Sciatic nerve (tissue), 2 donors: ENCODE measurements at regions not wholly inside any gene's neighbourhood (a gene's known extent, or its start where the extent isn't known, plus 50 kb on each side); places are given as distances from the start of the nearest gene placed in this dataset.
"Not testable (repeated sequence)": the region's sequence is repeated elsewhere in the genome, so short reads cannot be mapped to it uniquely, and the experiment has no call there.

Source experiments
- ATAC-seq: fragments of 200-7000 bp; cut with Tn5 transposase; one replicate; pipeline ENCODE4 v1.9.1; 2020; ENCODE audit warnings: mild to moderate bottlenecking, moderate library complexity
- DNase-seq: peaks from one replicate; pipeline ENCODE4 v3.0.0-alpha.2; 2020; ENCODE audit warnings: low spot score
- intact Hi-C: fragments of 100-400 bp; cut with DNase I; formaldehyde crosslinking; loops from one replicate; pipeline ENCODE4 v1.14.2; 2022
- donor health status: DM: no; HTN: no; CAD: no.
- donor health status: DM: no; HTN: no; CAD: no.

GRCh38 chr10:90286941-90287340 lies 570.9 kb downstream of the HTR7 start:
- ATAC-seq (no peak), DNase-seq (no peak)
- intact Hi-C loops, result no loop called here

- intact Hi-C loops, result no loop called here
- DNase-seq (no peak), ATAC-seq (peak; percentile 66)
Measured at GRCh38 chr10:90288391-90288933, 569.4 kb downstream of the HTR7 start.

DNA sequence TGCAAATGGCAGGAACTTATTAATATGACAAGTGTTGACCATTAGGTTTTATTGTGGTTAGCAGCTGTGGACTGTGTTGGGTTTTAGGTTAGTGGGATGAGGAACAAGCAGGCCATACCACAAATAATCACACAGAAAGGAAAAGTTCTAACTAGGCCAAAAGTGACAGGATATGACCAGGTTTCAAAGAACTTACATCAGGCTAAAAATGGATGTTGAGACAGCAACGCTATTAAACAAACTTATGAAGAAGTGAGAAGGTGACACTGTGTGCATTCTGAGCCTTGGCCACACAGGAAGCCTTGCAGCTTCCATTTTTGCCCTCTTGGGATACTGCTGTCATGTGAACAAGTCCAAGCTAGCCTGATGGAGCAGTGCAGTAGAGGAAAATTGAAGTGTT lies 568.8 kb downstream of the HTR7 start:
- ATAC-seq (peak; percentile 28), DNase-seq (no peak)
- intact Hi-C loops, result no loop called here

DNA sequence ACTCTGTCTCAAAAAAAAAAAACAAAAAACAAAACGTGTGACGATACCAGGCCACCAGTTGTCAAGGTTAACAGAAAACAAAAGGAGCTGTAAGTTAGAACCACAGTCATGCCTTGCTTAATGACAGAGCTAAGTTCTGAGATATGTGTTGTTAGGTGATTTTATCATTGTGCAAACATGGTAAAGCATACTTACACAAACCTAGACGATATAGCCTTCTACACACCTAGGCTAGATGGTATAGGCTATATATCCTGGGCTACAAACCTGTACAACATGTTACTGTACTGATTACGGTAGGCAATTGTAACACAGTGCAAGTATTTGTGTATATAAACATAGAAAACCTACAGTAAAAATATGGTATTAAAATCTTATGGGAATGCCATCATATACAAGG lies 564.2 kb downstream of the HTR7 start:
- intact Hi-C loops, result no loop called here
- ATAC-seq (no peak), DNase-seq (no peak)

DNA sequence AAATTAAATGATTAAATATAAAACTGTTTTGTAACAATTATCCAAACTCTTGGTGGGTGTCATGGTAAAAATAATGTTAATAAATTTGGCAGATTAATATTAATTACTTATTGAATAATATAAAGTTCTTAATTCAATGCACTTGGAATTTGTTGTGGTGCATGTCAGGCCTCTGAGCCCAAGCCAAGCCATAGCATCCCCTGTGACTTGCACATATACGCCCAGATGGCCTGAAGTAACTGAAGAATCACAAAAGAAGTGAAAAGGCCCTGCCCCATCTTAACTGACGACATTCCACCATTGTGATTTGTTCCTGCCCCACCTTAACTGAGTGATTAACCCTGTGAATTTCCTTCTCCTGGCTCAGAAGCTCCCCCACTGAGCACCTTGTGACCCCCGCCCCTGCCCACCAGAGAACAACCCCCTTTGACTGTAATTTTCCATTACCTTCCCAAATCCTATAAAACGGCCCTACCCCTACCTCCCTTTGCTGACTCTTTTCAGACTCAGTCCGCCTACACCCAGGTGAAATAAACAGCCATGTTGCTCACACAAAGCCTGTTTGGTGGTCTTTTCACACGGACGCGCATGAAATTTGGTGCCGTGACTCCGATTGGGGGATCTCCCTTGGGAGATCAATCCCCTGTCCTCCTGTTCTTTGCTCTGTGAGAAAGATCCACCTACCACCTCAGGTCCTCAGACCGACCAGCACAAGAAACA lies 562.9 kb downstream of the HTR7 start:
- intact Hi-C loops, ATAC-seq, DNase-seq: not testable (repeated sequence)

GRCh38 chr10:90302031-90302430 lies 555.8 kb downstream of the HTR7 start:
- intact Hi-C loops, DNase-seq, ATAC-seq: not testable (repeated sequence)

DNA sequence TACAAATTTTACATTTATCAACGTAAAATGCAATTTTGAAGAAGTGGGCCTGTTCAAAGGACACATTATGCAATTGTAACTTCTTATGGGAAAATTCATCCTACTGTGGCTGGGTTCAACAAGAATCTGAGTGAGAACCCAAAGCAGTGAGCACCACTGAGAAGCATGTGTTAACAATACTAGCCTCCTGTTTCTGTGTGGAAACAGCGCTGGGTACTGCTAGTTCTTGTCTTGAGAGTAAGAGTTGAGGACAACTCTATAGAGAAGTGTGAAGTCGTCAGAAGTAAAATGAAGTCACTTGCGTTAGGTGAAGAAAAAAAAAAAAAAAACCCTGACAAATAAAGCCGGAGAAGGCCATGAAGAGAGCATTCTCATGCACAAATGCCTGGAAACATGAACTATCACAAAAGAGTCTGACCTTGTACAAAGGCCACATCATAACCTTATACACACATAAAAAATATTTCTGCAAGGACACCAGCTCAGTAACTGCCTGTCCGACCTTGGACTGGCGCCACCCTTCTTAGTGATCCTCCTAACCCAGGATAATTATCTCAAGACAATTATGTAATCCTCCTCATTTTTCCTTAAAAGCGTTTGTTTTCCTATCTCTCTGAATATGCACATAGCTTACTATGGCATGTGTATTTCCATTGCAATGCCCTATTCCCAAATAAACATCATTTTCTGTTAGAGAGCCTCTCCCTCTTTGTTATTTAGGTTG lies 554.9 kb downstream of the HTR7 start:
- DNase-seq, result no peak
- ATAC-seq, result no peak
- intact Hi-C loops, result no loop called here

GRCh38 chr10:90304533-90304932 lies 553.3 kb downstream of the HTR7 start:
- no peak for DNase-seq
- ATAC-seq, result no peak
- intact Hi-C loops, result no loop called here

- DNase-seq (no peak), ATAC-seq (no peak)
- intact Hi-C loops, result no loop called here
Measured at GRCh38 chr10:90306187-90306586, 551.7 kb downstream of the HTR7 start.

DNA sequence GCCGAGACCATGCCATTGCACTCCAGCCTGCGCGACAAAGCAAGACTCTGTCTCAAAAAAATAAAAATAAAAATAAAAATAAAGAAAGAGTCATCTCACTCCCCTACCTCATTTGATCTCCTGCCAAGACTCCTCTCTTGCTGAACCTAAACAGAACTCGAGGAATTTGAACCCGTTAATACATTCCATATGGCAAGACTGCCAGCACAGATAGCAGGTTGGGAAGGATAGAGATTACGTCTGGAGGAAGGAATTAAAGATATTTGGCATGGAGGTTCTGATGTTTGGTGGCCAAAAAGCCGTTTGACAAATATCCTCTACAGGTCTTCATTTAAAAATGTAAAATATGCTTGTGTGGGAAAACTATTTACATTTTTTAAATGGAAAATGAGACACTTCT lies 549.6 kb downstream of the HTR7 start:
- ATAC-seq (no peak), DNase-seq (no peak)
- intact Hi-C loops, result no loop called here

DNA sequence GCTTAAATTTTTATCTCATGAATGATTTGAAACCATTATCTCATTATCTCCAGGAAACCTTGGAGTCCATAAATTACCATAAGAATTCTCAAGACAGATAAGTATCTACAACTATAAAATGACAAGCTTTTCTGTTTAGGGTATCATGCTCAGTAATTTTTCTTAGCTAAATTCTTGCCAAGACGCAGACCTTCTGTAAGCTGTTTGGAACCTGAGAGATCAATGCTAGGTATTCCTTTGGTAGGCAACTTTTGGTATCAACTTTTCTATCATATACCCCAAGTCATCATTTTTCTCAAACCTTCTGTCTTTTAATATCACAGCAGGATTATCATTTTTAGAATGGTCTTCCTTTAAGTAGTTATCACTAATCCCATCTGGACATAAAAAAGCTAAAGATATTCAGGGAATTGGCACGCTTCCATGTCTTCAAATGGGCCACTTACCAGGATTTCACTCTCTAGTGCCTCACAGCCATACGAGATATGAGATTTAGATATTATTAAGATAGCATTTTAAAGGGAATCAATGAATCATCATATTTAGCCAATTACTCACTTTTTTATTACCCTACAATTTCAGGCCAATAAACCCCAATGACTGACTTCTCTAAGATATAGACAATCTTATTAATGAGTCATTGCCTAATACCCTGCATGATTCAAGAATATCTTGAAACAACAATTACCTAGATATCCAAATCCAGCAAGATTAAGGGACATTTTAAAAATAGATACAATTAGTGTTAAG lies 544.1 kb downstream of the HTR7 start:
- DNase-seq (no peak), ATAC-seq (no peak)
- intact Hi-C loops, result no loop called here

- no peak for ATAC-seq
- intact Hi-C loops, result no loop called here
- no peak for DNase-seq
Measured at GRCh38 chr10:90314718-90315117, 543.1 kb downstream of the HTR7 start.

GRCh38 chr10:90317172-90317571 lies 540.7 kb downstream of the HTR7 start:
- intact Hi-C loops, result no loop called here
- ATAC-seq, result no peak
- no peak for DNase-seq

- DNase-seq, result no peak
- no peak for ATAC-seq
- intact Hi-C loops, result no loop called here
Measured at GRCh38 chr10:90318659-90319058, 539.2 kb downstream of the HTR7 start.

DNA sequence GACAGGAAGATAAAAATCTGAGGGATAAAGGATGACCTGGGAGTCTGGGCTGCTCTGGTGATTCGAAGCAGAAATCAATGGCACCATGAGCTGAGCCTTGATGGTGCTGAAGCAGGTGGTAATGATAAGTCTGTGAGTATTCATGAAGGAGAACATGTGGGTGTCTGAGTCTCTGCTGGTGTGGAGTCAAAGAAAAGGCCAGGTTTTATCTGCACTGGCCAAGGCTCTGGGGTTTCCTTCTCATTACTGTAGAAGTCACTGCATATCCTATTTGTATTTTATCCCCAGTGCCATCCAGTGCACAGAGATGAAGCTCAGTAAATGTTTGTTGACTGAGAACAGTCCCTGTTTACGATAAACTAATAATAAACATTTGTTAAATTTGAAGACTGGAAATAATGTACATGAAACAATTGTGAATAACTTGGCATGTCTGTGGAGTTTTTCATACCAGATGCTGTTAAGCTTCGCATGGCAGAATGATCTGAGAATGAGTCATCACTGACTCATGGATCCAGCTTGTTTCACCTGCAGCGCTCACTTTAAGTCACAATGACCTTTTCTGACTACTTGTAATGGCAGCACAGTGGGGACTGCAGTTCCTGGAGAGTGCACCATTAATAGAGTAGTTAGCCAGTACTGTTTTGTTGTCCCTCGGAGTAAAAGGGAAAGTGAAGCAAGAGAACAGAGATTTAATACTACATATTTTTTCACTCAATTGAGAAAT lies 538.5 kb downstream of the HTR7 start:
- intact Hi-C loops, result no loop called here
- DNase-seq, result no peak
- no peak for ATAC-seq

- no peak for ATAC-seq
- DNase-seq, result no peak
- intact Hi-C loops, result no loop called here
Measured at GRCh38 chr10:90321132-90321816, 536.6 kb downstream of the HTR7 start.

- no peak for DNase-seq
- intact Hi-C loops, result no loop called here
- no peak for ATAC-seq
Measured at GRCh38 chr10:90326498-90327267, 531.2 kb downstream of the HTR7 start.

DNA sequence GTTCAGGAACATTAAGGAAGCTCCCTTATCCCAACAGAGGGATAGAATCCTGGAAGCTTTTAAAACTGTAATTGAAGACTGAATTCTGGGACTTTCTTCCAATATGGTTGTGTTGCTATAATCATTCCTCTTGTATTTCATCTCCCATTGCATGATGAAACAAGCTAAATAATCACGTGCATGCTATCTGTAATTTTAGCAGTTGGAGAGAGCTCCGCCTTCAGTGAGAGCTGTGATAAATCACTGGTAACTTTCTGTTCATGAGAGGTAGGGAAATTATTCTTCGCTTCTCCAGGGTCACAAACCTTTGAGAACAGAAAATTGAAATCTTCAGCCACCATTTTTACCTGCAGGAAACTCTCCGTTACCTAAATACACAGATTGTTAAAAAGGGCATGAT lies 530.2 kb downstream of the HTR7 start:
- intact Hi-C loops, result no loop called here
- no peak for DNase-seq
- no peak for ATAC-seq
